Coronary artery (tissue), 2 donors: ENCODE measurements at regions not wholly inside any gene's neighbourhood (a gene's known extent, or its start where the extent isn't known, plus 50 kb on each side); places are given as distances from the start of the nearest gene placed in this dataset.

ENCODE experiments used
- DNase-seq: peaks from one replicate; pipeline ENCODE4 v3.0.0-alpha.2; 2017; ENCODE audit warnings: low spot score
- H3K27ac ChIP-seq, 2 donors: fragments of 200-600 bp; sonication (generic); one replicate each; pipeline ENCODE4 v1.5.1; 2016 to 2019
- H3K4me3 ChIP-seq: fragments of 200-600 bp; sonication (generic); 2 replicates; pipeline ENCODE4 v1.5.1; 2016; ENCODE audit warnings: mild to moderate bottlenecking, moderate library complexity
- TF ChIP-seq, protein P1 (sequence below): fragments of 200-600 bp; sonication (generic); IDR thresholded peaks from one replicate; pipeline ENCODE4 v1.5.1; 2019; ENCODE audit warnings: antibody characterized with exemption

DNA sequence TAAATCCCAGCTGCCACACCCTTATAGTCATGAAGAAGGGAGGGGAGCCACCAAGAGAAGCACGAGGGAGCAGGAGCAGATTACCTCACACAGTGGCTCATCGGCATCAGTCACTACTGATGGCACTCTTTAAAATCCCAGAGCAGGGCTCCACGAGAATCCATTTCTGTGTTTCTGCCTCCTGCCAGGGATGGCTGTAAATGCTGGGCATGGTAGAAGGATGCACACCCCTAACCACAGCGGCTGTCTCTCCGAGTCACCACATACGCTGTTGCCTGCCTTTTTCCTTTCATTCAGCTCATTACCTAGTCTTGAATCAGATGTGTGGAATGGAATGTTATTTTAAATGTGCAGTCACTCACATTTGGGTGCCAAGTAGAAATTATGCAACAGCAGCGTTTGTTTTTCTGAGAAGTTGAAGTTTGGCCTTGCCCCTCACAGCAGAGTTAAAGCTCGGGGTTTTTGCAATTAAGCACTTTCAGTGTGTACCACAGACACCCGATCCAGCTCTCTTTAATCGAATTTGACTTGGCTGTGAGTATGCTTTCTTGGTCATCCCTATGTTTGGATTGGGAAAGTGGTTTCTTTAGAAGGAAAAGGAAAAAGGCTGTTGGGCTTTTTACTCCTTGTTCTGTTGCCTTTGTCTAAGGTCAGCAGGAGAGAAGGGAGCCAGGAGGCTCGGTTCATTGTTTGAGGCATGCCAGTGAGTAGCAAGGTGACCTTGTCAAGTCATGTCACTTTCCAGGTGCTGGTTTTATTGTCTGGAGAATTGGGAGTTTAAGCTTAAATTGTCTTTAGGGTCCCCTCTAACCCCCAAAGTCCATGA, 284.2 kb upstream of the TPM1 start:
- H3K27ac ChIP-seq, result peak overlapping the region; percentile 42 to 70
- peak; percentile 76 for DNase-seq
- TF ChIP-seq, protein P1, sequence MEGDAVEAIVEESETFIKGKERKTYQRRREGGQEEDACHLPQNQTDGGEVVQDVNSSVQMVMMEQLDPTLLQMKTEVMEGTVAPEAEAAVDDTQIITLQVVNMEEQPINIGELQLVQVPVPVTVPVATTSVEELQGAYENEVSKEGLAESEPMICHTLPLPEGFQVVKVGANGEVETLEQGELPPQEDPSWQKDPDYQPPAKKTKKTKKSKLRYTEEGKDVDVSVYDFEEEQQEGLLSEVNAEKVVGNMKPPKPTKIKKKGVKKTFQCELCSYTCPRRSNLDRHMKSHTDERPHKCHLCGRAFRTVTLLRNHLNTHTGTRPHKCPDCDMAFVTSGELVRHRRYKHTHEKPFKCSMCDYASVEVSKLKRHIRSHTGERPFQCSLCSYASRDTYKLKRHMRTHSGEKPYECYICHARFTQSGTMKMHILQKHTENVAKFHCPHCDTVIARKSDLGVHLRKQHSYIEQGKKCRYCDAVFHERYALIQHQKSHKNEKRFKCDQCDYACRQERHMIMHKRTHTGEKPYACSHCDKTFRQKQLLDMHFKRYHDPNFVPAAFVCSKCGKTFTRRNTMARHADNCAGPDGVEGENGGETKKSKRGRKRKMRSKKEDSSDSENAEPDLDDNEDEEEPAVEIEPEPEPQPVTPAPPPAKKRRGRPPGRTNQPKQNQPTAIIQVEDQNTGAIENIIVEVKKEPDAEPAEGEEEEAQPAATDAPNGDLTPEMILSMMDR, result no peak
- H3K4me3 ChIP-seq, result no peak overlapping the region

DNA sequence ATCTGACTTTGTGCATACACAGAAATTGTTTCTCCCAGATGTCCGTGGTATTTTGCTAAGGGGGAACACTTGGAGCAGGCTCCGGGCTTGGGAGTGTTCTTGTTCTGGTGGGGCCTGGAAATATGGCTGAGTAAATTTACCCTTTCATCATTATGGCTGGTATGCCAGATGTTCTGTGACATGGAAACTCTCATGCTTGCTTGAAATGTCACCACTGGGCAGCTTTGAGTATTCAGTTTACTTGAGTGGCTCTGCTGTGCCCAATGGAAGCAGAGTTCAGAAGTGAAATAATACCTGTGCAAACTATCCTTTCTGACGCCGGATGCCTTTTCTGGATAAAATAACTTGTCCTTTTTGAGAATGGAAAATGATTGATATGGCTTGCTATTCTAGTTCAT, 283.6 kb upstream of the TPM1 start:
- peak; percentile 36 for DNase-seq
- peak overlapping the region; percentile 42 to 70 for H3K27ac ChIP-seq
- TF ChIP-seq, protein P1, result no peak
- H3K4me3 ChIP-seq, result no peak overlapping the region

DNA sequence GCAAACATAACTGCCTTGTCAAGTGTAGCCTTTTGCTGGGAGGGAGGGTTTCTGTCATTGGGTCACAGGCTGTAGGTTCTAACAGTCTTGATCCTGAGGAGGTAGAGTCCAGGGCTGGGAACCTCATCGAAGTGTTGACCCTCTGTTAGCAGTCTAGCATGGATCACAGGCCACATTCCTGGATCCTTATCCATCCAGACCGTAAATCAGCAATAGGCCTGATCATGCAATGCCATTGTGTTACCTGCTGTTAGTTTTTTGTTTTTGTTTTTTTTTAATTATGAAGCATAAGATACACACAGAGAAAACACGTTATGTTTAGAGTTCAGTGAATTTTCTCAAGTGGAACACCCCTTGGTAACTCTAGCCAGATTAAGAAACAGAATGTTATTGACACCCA, 282.0 kb upstream of the TPM1 start:
- Histone ChIP-seq H3K4me3 (no peak overlapping the region), H3K27ac (no peak overlapping the region)
- DNase-seq, result no peak
- TF ChIP-seq, protein P1, result no peak

DNA sequence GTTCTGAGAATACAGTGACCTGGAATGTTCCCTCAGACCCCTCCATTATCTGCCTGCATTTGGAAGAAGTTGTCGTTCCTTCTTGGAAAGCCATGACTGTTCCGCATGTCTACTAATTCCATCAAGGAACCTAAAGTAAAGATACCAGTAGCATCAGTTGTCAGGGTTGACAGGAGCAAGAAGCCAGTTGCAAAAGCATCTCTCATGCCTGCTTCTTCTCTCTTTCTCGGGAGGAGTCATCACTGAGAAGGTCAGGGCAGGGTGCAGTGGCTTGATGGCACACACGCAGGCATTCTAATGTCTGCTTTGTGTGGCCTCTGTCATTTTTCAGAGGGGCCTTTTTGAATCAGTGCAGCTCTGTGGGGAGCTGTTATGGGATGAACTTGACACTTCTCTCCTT, 276.6 kb upstream of the TPM1 start:
- TF ChIP-seq, protein P1, result no peak
- no peak for DNase-seq
- H3K27ac ChIP-seq, result no peak overlapping the region
- H3K4me3 ChIP-seq, result no peak overlapping the region

GRCh38 chr15:62766599-62766998, 275.9 kb upstream of the TPM1 start:
- Histone ChIP-seq H3K4me3 (no peak overlapping the region), H3K27ac (no peak overlapping the region)
- no peak for DNase-seq
- TF ChIP-seq, protein P1, result no peak

- Histone ChIP-seq H3K27ac (no peak overlapping the region), H3K4me3 (no peak overlapping the region)
- TF ChIP-seq, protein P1, result no peak
- no peak for DNase-seq
Measured at GRCh38 chr15:62769604-62770003, 272.9 kb upstream of the TPM1 start.

DNA sequence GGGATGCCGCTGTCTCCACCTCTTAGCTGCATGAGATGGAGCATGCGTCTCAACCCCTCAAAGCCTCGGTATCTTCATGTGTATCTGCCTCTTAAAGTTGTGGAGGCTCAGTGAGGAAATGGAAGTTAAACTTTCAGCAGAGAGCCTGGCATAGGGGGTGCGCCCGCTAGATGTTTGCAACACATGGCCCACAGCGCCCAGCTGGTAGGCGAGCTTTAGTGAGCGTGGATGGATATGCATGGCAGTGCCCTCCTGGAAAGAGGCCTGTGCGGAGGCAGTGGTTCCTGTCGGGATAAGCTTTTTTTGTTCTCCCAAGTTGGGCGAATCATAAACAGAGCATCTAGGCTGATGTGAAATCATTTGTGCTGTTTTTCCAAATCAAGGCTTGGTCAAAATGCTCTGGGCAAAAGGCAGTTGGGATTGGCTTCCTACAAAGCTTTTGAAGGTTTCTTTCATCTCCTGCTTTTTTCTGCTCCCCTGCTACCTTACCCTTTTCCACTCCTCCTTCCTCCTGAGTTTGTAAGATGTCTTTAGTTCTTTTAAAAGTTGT, 272.4 kb upstream of the TPM1 start:
- Histone ChIP-seq H3K4me3 (no peak overlapping the region), H3K27ac (no peak overlapping the region)
- no peak for DNase-seq
- TF ChIP-seq, protein P1, result no peak
